ENCODE measurements at regions not wholly inside any gene's neighbourhood (a gene's known extent, or its start where the extent isn't known, plus 50 kb on each side); places are given as distances from the start of the nearest gene placed in this dataset.
A peak's percentile ranks its signal among the peaks of the same experiment; 100 is the strongest.
"Not testable (repeated sequence)": the region's sequence is repeated elsewhere in the genome, so short reads cannot be mapped to it uniquely, and the experiment has no call there.

DNA sequence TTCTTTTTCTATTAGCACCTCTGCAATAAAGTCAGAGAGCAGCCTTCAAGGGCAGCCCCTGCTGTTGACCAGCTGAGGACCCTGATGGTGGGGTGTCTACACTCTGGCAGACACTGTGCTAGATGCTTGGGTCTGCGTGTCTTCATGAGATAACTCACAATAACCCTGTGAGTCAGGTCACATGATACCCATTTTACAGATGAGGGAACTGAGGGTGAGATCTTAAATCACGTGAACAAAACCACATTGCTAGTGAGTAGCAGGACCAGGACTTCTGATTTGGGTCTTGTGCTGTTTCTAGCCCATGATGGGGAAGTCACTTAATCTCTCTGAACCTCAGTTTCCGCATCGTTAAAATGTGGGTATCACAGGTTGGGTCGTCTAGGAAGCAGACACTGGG is 118.5 kb upstream of the LIPC start:
- DNase-seq, result no peak
- peaks cover 0 to 5% (median 3%) of the 10 kb centered on the region in 3 donors for H3K4me1 Mint-ChIP-seq

DNA sequence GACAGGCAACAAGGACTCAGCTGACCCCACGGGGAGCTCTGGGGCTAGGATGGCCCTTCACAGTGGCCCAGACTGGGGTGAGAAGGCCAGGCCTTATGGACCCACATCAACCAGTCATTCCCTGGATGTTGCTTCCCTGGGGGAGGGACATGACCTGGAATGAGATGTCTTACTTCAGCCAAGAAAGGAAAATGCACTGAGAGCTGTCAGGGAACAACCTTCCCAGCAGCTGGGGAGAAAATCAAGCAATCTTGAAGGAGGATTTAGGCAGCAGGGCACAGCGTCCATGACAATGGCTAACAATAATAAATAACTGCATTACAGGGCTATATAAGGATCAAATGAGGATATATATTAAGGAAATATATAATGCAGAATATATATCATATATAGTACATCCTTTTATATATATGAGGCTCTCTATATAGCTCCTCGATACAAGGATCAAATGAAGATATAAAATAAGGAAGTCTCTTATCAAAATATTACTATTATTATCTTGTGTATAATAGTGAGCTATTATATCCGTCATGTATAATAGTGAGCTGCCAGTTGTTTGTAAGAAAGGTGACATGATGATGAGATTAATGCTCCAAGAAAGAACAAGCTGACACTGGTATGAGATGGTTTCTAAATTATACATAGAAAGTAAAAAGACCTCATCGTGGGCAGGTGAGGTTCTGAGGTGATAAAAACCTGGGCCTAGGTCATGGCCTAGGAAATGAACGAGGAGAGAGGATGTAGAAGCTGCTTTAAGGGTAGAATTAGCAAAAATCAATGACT is 117.8 kb upstream of the LIPC start:
- Mint-ChIP-seq H3K9me3 (no peaks in the 10 kb centered on the region), H3K36me3 (no peaks in the 10 kb centered on the region), H3K27me3 (no peaks in the 10 kb centered on the region), H3K27ac (peak overlapping the region in 2 of 6 donors; percentile 49 to 63), H3K4me1 (peaks cover 0 to 5% (median 3%) of the 10 kb centered on the region in 3 donors), H3K4me3 (no peak overlapping the region)
- DNase-seq (no peak), ATAC-seq (ENCODE audit: low read depth in 2 of 2) (no peak)

More for the DNA sequence above, 118.5 kb upstream of the LIPC start:
- no peak for ATAC-seq (ENCODE audit: low read depth in 2 of 2)
- Mint-ChIP-seq H3K36me3 (no peaks in the 10 kb centered on the region), H3K27me3 (no peaks in the 10 kb centered on the region), H3K9me3 (no peaks in the 10 kb centered on the region), H3K4me3 (no peak overlapping the region), H3K27ac (peak overlapping the region in 1 of 6 donors; percentile 82)

DNA sequence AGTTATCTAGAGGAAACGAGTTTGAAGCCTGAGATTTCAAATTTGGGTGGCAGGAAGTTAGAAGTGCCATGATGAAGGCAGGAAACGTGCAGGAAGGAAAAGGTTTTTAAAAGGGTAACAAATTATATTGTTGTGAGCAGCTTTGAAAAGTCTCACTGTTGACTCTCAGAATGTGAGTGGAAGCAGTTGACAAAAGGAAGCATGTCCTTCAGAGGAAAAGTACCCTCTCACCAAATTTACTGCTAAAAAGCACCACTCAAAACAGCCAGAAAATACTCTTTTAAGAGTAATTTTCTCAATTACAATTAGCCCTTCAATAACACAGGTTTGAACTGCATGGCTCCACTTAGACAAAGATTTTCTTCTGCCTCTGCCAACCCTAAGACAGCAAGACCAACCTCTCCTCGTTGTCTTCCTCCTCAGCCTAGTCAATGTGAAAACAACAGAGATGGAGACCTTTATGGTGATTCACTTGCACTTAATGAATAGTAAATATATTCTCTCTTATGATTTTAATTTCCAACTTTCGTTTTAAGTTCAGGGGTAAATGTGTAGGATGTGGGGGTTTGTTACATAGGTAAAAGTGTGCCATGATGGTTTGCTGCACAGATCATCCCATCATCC is 117.1 kb upstream of the LIPC start:
- H3K27ac Mint-ChIP-seq, result peak overlapping the region in 3 of 6 donors; percentile 49 to 63 (median 50)
- peaks cover 0 to 5% (median 3%) of the 10 kb centered on the region in 3 donors for H3K4me1 Mint-ChIP-seq
- no peak for DNase-seq
- no peaks in the 10 kb centered on the region for H3K27me3 Mint-ChIP-seq
- no peak overlapping the region for H3K4me3 Mint-ChIP-seq
- no peak for ATAC-seq (ENCODE audit: low read depth in 2 of 2)
- no peaks in the 10 kb centered on the region for H3K9me3 Mint-ChIP-seq
- no peaks in the 10 kb centered on the region for H3K36me3 Mint-ChIP-seq

DNA sequence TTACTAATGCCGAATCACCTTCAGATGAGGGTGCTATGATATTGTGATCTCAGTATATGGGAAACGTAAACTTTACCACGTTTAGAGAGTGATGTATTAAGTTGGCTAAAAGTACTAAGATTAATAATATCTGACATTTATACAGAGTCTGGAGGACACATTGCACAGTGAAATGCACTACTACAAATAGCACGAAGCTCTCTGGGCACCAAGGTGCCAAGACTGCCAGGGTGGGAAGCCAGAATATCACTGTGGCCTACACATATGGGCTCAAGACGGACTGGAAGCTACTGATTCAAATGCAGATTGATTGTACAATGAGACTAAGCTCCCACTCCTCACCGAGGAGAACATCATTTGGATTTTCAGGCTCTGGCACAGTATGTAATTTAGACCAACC is 113.3 kb upstream of the LIPC start:
- peaks cover 0 to 9% (median 0%) of the 10 kb centered on the region in 7 donors for H3K9me3 Mint-ChIP-seq
- H3K36me3 Mint-ChIP-seq, result no peaks in the 10 kb centered on the region
- no peaks in the 10 kb centered on the region for H3K27me3 Mint-ChIP-seq
- H3K4me3 Mint-ChIP-seq, result no peak overlapping the region
- DNase-seq (no peak), ATAC-seq (ENCODE audit: low read depth in 2 of 2) (no peak)
- H3K4me1 Mint-ChIP-seq, result peaks cover 0 to 3% (median 3%) of the 10 kb centered on the region in 3 donors
- no peak overlapping the region for H3K27ac Mint-ChIP-seq

DNA sequence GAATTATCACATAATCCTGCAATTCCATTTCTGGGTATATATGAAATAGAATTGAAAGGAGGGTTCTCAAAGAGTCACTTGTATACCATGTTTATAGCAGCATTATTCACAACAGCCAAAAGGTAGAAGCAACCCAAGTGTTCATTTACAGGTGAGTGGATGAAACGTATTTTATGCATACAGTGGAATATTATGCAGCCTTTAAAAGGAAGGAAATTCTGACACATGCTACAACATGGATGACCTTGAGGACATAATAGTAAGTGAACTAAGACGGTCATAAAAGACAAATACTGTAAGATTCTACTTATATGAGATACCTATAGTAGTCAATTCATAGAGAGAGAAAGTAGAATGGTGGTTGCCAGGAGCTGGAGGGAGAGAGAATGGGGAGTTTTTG is 110.8 kb upstream of the LIPC start:
- DNase-seq, result no peak
- H3K36me3 Mint-ChIP-seq, result no peaks in the 10 kb centered on the region
- no peak overlapping the region for H3K4me3 Mint-ChIP-seq
- no peak for ATAC-seq (ENCODE audit: low read depth in 2 of 2)
- no peak overlapping the region for H3K27ac Mint-ChIP-seq
- H3K9me3 Mint-ChIP-seq, result peaks cover 0 to 9% (median 0%) of the 10 kb centered on the region in 7 donors
- H3K27me3 Mint-ChIP-seq, result no peaks in the 10 kb centered on the region
- no peaks in the 10 kb centered on the region for H3K4me1 Mint-ChIP-seq

DNA sequence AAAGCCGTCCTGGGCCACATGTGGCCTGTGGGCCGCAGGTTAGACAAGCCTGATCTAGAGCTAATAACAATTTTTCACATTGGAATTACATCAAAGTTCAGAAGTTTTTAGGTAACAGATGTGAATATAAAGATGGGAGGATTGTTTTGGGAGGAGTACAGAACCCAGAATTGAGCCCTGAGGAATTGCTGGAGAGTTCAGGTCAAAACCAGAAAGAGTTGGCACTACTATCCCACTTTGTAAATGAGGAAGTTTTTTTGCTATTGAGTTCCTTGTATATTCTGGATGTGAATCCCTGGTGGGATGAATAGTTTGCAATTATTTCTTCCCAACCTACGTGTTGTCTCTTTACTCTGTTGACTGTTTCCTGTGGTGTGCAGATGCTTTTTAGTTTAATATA is 109.5 kb upstream of the LIPC start:
- ATAC-seq (ENCODE audit: low read depth in 2 of 2), result no peak
- H3K4me1 Mint-ChIP-seq, result no peaks in the 10 kb centered on the region

DNA sequence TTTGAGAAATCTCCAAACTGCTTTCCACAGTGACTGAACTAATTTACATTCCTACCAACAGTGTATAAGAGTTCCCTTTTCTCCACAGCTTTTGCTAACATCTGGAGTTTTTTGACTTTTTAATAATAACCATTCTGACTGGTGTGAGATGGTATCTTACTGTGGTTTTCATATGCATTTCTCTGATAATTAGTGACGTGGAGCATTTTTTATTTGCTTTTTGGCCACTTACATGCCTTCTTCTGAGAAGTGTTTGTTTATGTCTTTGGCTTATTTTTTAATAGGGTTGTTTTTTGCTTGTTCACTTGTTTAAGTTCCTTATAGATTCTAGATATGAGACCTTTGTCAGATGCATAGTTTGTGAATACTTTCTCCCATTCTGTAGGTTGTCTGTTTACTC is 108.5 kb upstream of the LIPC start:
- H3K9me3 Mint-ChIP-seq, result peaks cover 0 to 18% (median 4%) of the 10 kb centered on the region in 7 donors
- H3K4me3 Mint-ChIP-seq; H3K27ac Mint-ChIP-seq; DNase-seq; H3K27me3 Mint-ChIP-seq; ATAC-seq (ENCODE audit: low read depth in 2 of 2); H3K36me3 Mint-ChIP-seq; H3K4me1 Mint-ChIP-seq: not testable (repeated sequence)

More for the DNA sequence above, 109.5 kb upstream of the LIPC start:
- Mint-ChIP-seq H3K27me3 (no peaks in the 10 kb centered on the region), H3K9me3 (peaks cover 0 to 9% (median 3%) of the 10 kb centered on the region in 7 donors), H3K36me3 (no peaks in the 10 kb centered on the region), H3K4me3 (no peak overlapping the region), H3K27ac (no peak overlapping the region)
- DNase-seq, result no peak

DNA sequence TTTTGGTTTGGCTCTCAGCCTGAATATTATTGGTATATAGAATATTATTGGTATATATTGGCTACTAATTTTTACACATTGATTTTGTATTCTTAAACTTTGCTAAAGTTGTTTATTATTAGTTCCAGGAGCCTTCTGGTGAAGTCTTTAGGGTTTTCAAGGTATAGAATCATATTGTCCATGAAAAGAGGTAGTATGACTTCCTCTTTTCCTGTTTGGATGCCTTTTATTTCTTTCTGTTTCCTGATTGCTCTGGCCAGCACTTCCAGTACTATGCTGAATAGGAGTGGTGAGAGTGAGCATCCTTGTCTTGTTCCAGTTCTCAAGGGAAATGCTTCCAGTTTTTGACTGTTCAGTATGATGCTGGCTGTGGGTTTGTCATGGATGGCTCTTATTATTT is 107.3 kb upstream of the LIPC start:
- H3K4me3 Mint-ChIP-seq, result no peak overlapping the region
- no peak for DNase-seq
- no peak for ATAC-seq (ENCODE audit: low read depth in 2 of 2)
- peaks cover 0 to 5% (median 0%) of the 10 kb centered on the region in 3 donors for H3K27me3 Mint-ChIP-seq
- no peaks in the 10 kb centered on the region for H3K4me1 Mint-ChIP-seq
- H3K27ac Mint-ChIP-seq, result no peak overlapping the region
- H3K9me3 Mint-ChIP-seq, result peaks cover 0 to 24% (median 4%) of the 10 kb centered on the region in 7 donors
- H3K36me3 Mint-ChIP-seq, result no peaks in the 10 kb centered on the region

DNA sequence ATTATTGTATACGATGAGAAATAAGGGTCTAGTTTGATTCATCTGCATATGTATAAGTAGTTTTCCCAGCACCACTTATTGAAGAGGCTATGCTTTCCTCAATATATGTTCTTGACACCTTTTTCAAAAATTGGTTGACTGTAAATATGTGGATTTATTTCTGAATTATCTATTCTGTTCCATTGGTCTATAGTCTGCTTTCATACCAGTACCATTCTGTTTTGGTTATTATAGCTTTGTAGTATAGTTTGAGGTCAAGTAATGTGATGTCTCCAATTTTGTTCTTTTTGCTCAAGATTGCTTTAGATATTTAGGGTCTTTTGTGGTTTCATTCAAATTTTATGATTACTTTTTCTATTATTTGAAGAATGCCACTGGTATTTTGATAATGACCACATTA is 103.8 kb upstream of the LIPC start:
- Mint-ChIP-seq H3K27me3 (peaks cover 5 to 10% (median 6%) of the 10 kb centered on the region in 3 donors), H3K4me3 (no peak overlapping the region), H3K4me1 (peaks cover 11 to 14% (median 12%) of the 10 kb centered on the region in 3 donors), H3K9me3 (peaks cover 0 to 15% (median 2%) of the 10 kb centered on the region in 7 donors), H3K36me3 (no peaks in the 10 kb centered on the region), H3K27ac (no peak overlapping the region)
- DNase-seq (no peak), ATAC-seq (ENCODE audit: low read depth in 2 of 2) (no peak)

DNA sequence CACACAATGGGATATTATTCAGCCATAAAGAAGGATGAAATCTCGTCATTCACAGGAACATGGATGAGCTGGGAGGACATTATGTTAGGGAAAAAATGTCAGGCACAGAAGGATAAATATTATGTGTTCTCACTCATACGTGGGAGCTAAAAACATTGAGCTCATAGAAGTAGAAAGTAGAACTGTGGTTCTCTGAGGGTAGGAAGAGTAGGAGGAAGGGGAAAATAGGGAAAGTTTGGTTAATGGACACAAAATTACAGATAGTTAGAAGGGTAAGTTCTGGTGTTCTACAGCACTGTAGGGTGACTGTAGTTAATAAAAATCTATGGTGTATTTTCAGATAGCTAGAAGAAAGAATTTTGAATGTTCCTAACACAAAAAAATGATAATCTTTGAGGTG is 102.6 kb upstream of the LIPC start:
- Mint-ChIP-seq H3K27me3 (peaks cover 6 to 10% (median 9%) of the 10 kb centered on the region in 3 donors), H3K4me1 (peaks cover 11 to 14% (median 12%) of the 10 kb centered on the region in 3 donors), H3K9me3 (peaks cover 0 to 15% (median 3%) of the 10 kb centered on the region in 7 donors), H3K27ac (no peak overlapping the region), H3K4me3 (no peak overlapping the region), H3K36me3 (no peaks in the 10 kb centered on the region)
- DNase-seq, result no peak
- ATAC-seq (ENCODE audit: low read depth in 2 of 2), result no peak

DNA sequence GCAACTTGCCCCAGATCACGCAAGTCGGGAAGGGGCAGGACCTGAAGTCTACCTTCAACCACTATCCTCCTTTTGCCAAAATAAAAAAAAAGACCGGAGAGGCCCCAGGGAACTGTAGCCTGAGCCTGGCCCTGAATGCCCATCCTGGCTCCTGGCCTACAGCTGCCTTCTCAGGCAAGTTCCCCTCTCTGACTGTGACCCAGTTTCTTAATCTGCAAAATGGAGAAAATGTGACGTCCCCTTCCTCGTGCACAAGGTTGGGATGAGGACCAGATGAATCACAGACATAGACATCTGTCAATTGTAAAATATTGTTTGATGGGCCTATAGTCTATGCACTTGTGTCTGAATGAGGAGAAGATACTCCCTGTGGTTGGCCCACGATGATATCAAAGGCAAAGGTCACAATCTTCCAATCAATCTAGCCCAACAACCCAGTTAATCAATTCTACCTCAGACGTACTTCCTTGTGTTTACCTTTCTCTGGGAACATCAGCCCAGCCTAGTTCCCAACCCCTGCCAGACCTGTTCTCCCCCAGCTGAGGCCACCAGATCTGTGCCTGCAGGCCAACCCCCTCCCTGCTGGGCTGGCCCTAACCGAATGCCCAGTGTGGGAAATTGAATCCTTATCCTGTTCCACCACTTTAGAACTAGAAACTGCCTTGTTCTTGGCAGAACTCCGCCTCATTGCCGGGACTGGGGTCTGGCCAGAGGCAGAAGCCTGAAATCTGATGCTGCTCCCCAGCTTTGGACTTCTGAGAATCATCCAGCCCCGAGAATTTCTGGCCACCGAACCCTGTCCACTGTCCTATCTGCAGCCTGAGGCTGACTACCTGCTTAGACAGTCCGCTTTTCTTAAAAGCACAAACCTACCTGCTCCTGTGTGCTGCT is 101.8 kb upstream of the LIPC start:
- peaks cover 0 to 5% of the 10 kb centered on the region in 2 donors for H3K36me3 Mint-ChIP-seq
- no peak for DNase-seq
- peaks cover 0 to 19% (median 4%) of the 10 kb centered on the region in 7 donors for H3K9me3 Mint-ChIP-seq
- ATAC-seq (ENCODE audit: low read depth in 2 of 2), result no peak
- H3K4me3 Mint-ChIP-seq, result no peak overlapping the region
- peaks cover 11 to 14% (median 12%) of the 10 kb centered on the region in 3 donors for H3K4me1 Mint-ChIP-seq
- no peak overlapping the region for H3K27ac Mint-ChIP-seq
- peaks cover 6 to 10% (median 9%) of the 10 kb centered on the region in 3 donors for H3K27me3 Mint-ChIP-seq

DNA sequence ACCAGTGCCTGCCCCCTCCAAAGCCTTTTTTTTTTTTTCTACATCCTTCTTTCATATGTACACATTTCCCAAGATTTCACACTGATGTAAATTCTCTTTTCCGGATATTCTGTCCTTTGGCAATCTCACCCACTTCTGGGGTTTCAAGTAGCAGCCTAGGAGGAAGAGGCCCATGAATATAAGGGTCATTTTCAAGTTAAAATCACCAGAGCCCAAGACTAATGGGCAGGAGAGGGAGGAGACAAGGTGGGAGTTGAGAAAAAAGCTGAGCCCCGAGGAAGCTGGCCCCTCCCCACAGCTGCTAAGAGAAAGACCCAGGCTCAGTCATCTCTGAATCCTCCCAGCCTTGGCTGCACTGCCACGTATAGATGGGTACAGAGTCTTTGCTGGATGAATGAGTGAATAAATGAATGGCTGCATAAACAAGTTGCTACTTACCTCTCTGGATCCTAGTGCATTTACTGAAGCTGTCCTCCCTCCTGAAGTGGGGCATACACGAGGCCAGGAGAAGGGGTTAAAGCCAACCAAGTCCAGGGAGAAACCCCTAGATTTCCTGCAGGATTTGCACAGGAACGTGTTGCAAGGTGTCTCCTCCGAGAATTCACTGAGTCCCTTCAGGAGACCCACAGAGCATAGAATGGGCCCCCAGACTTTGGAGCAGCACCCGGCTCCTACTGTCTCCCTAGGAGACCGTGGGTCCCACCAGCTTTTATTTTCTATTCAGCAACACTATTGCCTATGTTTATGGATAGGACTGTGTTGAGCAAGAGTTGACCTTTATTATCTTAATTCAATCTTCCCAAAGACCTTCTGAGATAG is 100.8 kb upstream of the LIPC start:
- H3K27me3 Mint-ChIP-seq, result peaks cover 6 to 10% (median 9%) of the 10 kb centered on the region in 3 donors
- H3K36me3 Mint-ChIP-seq, result peaks cover 0 to 7% of the 10 kb centered on the region in 2 donors
- H3K9me3 Mint-ChIP-seq, result peaks cover 0 to 21% (median 5%) of the 10 kb centered on the region in 7 donors
- peaks cover 11 to 14% (median 12%) of the 10 kb centered on the region in 3 donors for H3K4me1 Mint-ChIP-seq
- H3K4me3 Mint-ChIP-seq, result no peak overlapping the region
- DNase-seq (no peak), ATAC-seq (ENCODE audit: low read depth in 2 of 2) (no peak)
- H3K27ac Mint-ChIP-seq, result peak overlapping the region in 2 of 6 donors; percentile 15 to 64
